ENCODE measurements at regions not wholly inside any gene's neighbourhood (a gene's known extent, or its start where the extent isn't known, plus 50 kb on each side); places are given as distances from the start of the nearest gene placed in this dataset.

DNA sequence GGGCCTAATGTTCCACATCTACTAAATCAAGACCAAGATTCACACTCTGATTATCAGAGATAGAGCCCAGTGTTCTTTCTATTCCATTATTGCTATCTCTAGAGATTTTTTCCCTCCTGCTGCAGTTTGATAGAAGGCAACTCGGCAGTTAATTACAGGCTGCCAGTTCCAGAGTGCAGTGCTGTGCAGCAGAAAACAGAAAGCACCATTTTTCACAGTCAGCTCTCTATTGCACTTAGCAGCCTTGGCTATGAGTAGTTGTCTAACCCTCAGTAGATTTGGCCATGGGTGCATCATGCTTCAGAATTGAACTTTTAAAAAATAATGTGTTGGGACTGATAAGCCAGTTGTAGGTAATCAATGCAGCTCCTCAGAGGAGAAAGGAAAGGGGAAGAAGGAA is 295.3 kb downstream of the MID1IP1 start:
- TF ChIP-seq FOXM1 (IDR thresholded peaks at IDR 0.05; ENCODE audit: borderline replicate concordance, low read depth) (no peak), ZBTB7A (IDR thresholded peaks at IDR 0.05; ENCODE audit: low read depth) (no peak), TAF1 (IDR thresholded peaks at IDR 0.05; ENCODE audit: low read depth) (no peak)

All from Ishikawa (cell line).